ENCODE measurements at regions not wholly inside any gene's neighbourhood (a gene's known extent, or its start where the extent isn't known, plus 50 kb on each side); places are given as distances from the start of the nearest gene placed in this dataset.

- TF ChIP-seq CTCF (conservative IDR thresholded peaks at IDR 0.05) (no peak), ZFX (IDR thresholded peaks at IDR 0.05) (no peak)
These were observed 806.3 kb upstream of the ARPP21 start for GRCh38 chr3:34832865-34833508.
